GM19463 (cell line): ENCODE measurements at regions not wholly inside any gene's neighbourhood (a gene's known extent, or its start where the extent isn't known, plus 50 kb on each side); places are given as distances from the start of the nearest gene placed in this dataset.
"Not testable (repeated sequence)": the region's sequence is repeated elsewhere in the genome, so short reads cannot be mapped to it uniquely, and the experiment has no call there.

Source experiments
- ATAC-seq: cut with Tn5 transposase; IDR thresholded peaks from one replicate; pipeline ENCODE4 v1.9.1; 2021; ENCODE audit warnings: mild to moderate bottlenecking, moderate library complexity; ENCODE audit not compliant: unreplicated experiment

DNA sequence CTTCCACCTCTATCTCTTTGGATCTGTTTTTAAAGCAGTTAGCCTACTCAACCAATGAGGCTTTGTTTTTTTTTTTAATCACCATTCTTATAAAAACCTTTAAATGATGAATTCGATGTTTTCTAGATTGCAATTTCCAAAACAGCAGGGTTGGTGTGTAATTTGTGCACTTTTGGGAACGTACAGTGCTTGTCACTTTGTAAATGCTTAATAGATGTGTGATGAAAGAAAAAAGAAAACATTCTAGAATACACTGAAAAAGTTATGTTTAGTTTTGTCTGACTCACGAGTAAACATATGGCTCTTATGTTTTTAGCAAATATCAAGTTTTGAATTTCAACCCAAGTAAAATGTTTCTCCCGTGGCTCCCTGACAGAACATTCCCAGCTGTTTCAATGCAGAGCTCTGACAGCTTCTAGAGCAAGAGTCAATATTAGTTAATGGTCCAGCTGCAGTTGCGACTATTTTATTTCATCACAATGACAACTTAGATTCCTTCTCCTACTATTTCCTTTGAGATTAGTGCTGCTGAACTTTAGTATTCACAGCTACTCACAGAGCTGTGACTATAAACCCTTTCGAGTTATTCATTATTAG lies 362.5 kb upstream of the ADAMTS5 start:
- ATAC-seq = no peak

DNA sequence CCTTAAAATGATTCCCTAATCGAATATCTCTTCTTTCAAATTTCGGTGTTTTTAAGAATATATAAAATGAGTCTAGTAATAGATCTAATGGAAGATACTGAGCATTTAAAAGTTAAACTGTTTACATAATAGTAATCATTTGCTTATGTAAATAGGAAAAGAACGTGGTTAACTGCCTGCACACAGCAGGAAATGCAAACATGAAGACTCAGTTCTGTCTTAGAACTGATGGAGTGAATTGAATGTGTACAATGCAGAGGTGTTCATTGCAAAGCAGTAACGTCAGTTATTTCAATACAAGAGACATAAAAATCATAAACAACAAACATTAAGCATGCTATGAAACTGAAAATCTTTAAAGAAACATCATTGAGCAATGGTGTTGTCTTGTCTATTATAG lies 359.4 kb upstream of the ADAMTS5 start:
- no peak for ATAC-seq

DNA sequence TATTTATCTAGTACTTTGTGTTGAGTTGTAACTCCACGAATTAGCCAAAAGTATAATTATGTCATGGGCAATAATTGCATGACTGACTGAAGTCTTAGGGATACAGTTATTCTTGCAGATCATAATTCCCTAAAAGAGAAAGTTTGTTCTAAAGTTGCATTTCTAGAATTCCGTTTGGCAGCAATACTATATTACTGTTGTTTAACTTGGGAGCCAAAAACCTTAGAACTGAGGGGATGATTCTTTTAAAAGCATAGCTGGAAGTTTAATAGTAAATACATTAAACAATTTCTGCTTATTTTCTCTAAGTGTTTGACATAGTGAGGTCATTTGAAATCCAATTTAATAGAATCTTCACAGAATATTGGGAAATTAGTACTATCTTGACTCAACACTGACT lies 356.4 kb upstream of the ADAMTS5 start:
- no peak for ATAC-seq

DNA sequence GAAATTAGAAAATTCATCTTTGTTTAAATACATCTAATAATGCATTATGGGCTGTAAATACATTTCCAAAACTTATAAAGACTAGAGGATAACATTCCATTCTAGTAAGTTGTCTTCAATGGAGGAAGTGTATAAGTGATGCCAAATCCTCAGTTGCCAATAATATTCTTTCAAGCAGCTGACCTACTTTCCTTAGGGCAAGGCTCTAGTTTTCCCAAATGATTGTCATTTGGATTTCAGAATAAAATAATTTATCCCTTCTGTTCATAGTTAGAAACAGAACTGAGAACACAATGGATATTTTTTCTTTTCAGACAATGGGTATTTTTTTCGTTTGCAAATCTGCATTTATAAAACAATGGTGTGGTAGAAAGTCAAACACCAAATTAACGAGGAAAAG lies 354.9 kb upstream of the ADAMTS5 start:
- ATAC-seq = no peak

DNA sequence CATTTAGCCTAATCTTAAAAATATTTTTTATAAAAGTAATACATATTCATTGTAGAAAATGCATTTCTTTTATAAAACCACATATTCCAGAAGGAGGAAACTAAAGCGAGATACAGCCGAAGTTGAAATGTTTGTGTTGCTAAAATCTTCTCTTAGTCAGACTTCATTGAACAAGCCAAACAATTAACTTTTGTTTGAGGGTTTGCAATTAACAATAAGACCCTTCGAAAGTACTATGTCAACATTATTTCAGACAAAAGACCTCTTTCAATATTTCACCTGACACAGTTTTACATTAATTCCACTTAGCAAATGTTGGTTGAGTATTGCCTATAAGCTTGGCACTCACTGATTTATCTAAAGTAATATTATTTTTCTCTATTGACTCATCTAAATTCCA lies 354.0 kb upstream of the ADAMTS5 start:
- no peak for ATAC-seq

DNA sequence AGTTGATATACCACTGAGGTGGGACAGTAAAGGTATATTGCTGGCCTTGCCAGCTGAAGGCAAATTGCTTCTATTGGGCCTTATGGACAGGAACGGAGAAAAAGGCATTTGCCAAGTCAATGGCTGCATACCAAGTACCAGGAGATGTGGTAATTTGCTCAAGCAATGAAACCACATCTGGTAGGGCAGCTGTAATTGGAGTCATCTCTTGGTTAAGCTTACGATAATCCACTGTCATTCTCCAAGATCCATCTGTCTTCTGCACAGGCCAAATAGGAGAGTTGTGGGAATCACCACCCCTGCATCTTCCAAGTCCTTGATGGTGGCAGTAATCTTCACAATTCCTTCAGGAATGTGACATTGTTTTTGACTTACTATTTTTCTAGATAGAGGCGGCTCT lies 350.7 kb upstream of the ADAMTS5 start:
- ATAC-seq = not testable (repeated sequence)

DNA sequence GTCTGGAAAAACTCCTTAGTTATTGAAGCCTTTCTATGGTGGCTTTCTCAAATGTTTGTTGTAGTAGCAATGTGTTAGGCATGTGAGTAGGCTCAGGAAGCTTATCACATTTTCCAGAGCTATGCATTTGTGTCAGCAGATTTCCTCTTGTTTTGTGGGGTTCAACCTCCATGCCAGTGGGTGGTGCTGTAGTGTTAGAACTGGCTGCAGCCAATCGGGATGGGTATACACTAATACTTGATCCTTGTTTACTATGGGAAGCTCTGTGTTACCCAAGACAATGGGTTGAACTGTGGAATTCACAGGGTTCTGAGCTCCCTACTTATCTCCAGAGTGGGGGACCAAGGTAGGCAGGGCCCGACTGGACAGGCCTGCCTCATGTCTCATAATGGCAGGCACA lies 348.5 kb upstream of the ADAMTS5 start:
- ATAC-seq = no peak

DNA sequence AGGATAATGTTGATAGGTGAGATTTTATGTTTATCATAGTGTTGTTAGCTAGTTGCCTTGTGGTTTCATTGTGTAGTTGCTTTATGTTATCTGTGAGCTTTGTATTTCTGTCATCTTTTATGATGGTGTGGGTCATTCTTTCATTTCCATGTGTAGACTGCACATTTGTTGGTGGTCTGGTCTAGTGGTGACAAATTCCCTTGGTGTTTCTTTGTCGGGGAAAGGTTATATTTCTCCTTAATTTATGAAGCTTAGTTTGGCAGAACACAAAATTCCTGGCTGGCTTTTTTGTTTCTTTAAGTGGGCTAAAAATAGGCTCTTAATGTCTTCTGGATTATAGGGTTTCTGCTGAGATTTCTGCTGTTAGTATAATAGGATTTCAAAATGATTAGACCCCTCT lies 347.2 kb upstream of the ADAMTS5 start:
- ATAC-seq = no peak

DNA sequence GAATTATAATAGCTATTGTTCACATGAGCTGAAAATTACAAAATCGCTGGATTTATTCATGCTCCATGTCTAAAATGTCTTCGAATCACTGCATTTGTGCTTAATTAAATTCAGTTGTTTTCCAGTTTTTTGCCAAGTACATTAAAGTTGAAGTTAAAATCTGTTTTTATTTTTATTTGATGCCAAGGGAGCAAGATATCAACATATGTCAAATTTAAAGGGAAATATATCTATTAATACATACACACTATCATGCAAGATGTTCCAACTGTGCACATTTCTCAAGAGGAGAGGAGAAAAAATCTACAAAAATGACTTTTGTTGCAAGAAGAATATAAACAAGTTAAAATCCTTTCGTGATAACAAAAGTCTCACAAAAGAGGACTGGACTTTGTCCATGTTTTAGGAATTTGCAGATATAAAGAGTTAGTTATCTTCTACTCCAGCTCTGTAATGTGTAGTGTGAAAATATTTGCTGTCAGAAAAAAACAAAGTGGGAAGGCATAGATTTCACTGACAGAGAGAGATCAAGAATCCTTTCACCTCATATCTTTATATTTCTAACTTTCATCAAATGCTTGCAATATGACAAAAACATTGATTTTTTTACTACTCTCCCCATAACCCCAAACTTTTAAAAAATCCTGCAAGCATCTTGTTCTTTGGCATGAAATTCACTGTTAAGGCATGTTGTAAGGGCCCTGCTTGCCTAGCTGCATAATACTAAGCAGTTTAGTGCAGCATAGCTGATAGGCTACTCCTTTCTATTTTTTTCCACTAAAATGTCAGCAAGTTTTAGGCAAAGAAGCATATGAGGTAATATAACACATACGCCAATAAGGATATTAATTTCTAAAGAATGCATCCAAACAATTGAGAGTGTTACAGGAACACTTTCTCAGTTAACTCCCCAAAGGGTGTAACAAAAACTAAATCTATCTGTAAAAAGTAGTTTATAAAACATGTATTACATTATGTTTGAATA lies 340.2 kb upstream of the ADAMTS5 start:
- no peak for ATAC-seq

DNA sequence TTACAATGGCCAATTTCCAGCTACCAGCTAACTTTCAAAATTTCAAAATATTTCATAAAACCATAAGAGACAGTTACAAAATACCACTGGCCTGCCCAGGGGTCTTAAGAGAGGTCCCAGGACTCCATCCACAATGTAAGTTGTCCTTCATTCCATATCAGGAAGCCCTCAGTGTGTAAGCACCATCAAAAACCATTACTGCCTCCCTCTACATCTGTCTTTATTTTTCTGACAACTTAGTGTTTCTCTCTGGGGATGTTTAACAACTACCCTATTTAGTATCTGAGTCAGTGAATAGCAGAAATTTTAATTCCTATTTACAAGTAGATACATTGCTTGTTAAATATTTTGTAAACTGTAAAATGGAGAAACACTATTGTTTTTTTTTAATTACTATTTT lies 339.3 kb upstream of the ADAMTS5 start:
- no peak for ATAC-seq

DNA sequence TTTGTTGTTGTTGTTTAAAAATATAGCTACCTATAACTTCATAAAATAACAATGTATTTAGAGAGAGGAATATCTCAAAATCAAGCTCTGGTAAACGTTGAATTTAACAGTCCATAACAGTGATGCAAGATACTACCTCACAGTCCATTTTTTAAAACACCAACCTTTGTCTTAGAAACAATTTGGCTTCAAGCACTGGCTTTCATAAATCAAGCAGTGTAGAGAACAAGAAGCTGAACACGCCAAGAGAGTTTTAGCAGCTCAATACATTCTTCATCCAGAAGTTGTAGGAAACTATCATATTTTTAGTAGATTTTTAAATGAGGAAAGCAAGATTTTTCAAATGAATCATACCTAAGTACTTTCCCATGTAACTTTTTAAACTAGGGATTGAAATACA lies 334.3 kb upstream of the ADAMTS5 start:
- ATAC-seq = no peak

DNA sequence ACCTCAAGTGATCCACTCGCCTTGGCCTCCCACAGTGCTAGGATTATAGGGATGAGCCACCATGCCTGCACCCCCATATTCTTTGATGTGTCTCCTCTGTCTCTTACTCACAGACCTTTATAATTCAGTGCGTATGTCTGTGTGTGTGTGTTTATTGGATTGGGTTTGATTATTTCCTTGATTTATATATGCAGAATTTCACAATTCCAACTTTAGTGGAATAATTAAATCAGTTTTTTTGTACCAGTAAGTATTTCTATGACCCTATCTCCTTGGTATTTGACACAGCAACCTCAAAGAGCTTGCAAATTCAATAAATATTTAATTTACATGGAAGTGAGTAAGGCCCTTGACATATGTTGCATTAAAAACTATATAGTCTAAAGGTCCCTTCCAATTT lies 333.9 kb upstream of the ADAMTS5 start:
- ATAC-seq = no peak

DNA sequence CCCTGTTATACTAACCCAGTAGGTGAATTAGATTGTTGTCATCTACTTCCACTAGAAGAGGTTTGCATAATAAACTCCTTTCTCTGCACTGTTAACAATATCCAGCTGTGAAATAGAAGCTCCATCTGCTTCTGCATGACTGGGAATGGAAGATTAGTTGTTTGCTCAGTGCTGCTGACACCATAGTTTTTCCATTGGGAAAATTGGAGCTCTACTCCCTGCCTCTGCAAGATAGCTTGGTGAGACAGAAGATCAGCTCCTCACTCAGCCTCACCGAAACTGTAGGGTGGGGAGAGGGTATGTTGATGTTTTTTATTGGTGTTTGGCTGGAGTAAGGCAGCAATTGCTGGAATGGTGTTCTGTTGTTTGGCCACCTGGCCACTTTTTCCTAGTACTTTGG lies 331.6 kb upstream of the ADAMTS5 start:
- no peak for ATAC-seq

DNA sequence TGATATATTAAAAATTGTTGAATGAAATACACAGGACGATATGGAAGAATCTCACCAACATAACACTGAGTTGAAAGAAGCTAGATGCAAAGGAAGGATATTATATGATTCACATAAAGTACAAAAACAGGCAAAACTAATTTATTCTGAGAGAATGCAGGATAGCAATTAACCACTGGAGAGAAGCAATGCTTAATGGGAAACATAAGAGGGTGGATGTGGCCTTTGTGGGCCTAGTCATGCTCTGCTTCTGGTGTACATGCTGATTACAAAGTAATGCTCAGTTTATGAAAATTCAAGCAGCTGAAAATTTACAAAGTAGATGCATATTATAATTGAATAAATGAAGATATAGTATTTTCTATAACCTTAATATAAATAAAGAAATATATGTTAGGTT lies 326.4 kb upstream of the ADAMTS5 start:
- ATAC-seq = no peak

DNA sequence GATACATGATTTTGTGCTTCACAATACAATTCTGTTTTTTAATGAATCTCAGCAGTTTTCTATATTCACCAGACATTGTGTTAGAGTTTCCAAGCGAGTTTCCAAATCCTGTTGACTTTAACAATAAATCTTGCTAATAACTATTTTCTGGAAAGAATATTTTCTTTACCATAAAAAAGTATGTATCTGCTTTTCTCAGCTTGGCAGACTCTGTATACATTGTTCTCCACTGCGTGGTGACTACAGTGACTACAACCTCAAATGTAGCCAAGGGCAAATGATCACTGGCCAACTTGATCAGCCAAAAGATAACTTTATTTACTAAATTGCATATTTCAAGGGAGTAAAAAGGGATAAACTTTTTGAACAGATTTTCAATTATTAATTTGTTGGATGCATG lies 325.9 kb upstream of the ADAMTS5 start:
- ATAC-seq = no peak

DNA sequence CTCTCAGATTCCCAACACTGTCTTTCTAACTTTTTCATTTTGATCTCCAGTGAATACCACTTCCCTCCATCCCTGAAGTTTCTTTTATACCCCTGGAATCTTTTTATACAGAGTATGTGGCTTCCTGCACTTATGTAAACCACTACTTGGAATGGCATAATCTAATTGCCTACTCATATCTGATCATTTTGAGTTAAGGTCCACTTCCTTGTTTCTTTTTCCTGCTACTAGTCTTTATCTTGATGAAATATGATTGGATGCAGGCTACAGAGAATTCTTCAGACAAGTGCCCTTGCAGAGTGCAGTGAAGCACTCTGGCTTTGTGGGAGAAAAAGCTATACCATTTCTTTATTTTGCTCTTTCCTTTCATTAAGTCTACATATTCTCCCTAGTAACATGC lies 325.3 kb upstream of the ADAMTS5 start:
- ATAC-seq = no peak

DNA sequence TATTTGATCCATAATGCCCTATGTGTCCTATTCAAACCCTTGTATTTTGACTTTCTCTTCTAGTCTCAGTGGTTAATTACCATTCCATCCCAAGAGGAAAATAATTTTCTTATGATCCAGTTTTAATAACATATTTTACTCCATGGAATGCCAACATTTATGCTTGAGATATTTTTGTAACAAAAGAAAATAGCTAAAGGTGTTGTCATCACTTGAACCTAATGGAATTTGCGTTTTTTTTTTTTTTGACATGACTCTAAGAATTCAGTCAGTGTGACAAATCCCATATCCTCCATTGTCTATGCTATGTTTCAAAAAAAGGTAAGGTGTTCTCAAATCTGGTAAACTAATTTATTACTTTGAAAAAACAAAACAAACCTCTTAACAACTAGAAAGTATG lies 324.1 kb upstream of the ADAMTS5 start:
- no peak for ATAC-seq

DNA sequence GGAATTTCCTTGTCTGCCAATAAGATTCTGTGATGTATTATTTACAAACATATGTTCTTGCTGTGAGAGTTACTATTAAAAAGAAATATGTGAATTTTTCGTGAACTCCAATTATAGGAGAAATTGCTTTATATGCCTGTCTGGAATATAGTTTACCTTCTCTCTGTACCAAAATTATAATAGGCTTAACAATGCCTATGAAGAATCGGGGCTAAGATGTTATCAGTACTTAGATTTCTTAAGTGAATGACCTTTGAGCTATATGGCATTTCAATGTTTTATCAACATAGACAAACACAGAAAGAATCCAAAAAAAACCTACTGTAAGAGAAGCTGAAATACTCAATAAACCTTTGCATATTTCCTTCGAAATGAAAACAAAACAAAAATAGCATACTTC lies 323.1 kb upstream of the ADAMTS5 start:
- ATAC-seq = no peak

DNA sequence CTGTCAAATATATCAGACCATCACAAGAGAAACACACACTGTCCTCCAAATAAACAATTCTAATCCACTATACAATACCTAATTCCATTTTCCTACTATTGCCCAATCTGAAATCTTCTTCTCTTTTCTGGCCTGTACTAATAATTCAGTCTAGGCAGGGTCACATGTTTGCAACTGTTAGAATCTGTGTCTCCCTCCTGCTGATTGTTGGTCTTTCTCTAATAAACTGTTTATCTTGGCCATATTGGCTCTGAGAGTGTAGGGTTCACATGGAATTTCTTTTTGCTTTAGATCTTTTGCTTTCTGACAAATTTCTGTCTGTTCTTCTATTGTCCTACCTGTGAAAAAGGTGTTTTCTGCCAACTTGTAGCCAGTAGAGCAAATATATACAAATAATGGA lies 319.9 kb upstream of the ADAMTS5 start:
- ATAC-seq = no peak

DNA sequence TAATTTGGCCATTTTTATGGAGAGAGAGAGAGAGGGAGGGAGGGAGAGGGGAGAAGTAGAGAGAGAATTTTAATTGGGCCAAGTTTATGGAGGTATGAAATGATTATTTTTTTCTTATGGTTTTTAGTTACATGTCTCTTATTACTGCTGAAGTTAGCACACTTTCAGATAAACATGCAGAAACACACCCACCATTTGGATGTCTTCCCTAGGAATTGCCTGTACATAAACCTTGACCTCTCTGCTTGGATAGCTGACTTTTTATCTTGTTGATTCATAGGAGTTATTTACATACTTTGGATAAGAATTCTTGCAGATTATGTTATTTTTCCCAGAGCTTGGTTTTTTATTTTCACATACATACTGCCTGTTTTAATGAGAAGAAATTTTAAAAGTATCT lies 310.2 kb upstream of the ADAMTS5 start:
- ATAC-seq = no peak

DNA sequence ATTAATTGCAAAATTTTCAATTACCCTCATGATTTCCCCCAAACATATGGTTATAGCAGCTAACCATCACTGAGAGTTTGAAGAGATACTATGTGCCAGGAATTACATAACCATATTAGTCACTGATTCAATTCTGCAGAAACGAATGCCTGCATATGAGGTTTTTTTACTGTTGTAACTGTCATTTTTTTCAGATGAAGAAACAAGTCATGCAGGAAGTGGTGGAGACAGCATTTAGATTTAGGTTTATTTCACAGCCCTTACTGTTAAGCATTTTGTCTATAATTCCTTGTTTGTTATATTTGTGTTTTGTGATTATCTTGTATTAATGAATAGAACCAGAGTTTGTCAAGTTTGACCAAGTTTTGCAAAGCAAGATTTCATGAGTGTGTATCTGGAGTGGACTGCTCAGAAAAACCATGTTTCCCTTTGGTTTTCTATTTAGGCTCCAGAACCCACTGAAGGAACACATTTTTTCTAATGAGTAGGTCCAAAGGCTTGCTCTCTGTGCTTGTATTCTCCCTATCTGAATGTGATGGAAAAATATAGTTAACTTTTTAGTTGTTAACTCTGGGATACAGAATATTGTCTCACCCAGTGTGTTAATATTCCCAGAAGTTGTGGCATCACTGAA lies 308.5 kb upstream of the ADAMTS5 start:
- no peak for ATAC-seq

DNA sequence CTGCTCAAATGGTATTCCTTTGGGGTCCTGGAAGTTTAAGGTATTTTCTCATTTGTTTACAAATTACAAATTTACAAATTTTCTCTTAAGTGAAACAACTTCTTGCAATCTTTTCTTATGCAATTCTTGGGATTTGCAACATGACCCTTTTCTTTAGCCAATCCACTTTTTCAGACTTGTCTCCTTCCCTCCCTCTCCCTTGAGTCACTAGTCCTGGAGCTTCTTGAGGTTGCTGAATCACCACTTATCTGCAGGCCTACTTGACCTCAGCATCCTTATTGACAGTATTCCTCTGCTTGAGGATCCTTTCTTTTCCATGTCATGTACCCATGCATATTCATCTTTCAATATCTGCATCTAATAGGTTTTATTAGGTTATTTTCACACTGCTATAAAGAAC lies 302.8 kb upstream of the ADAMTS5 start:
- ATAC-seq = no peak
